GM19463 (cell line): ENCODE measurements at regions not wholly inside any gene's neighbourhood (a gene's known extent, or its start where the extent isn't known, plus 50 kb on each side); places are given as distances from the start of the nearest gene placed in this dataset.
"Not testable (repeated sequence)": the region's sequence is repeated elsewhere in the genome, so short reads cannot be mapped to it uniquely, and the experiment has no call there.

Experiments used
- ATAC-seq: cut with Tn5 transposase; IDR thresholded peaks from one replicate; pipeline ENCODE4 v1.9.1; 2021; ENCODE audit warnings: mild to moderate bottlenecking, moderate library complexity; ENCODE audit not compliant: unreplicated experiment

DNA sequence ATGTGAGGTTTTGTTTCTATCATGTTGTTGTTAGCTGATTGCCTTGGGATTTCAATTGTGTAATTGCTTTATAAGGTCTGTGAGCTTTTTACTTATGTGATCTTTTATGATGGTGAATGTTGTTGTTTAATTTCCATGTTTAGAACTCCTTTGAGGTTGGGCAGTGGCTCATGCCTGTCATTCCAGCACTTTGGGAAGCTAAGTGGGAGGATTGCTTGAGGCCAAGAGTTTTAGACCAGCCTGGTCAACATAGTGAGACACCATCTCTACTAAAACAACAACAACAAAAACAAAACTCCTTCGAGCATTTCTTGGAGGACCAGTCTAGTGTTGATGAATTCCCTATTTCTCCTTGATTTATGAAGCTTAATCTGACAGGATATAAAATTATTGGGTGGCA is 102.1 kb upstream of the PMCH start:
- ATAC-seq, result no peak

DNA sequence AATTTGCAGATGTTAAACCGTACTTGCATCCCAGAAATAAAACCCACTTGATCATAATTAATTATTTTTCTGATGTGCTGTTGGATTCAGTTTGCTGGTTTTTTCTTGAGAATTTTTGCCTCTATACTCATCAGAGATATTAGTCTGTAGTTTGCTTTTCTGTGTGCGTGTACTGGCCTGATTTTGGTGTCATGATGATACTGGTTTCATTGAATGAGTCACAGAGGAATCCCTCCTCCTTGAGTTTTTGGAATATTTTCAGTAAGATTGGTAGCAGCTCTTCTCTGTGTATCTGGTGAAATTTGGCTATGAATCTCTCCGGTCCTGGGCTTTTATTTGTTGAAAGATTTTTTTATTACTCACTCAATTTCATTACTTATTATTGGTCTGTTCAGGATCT is 100.4 kb upstream of the PMCH start:
- no peak for ATAC-seq

DNA sequence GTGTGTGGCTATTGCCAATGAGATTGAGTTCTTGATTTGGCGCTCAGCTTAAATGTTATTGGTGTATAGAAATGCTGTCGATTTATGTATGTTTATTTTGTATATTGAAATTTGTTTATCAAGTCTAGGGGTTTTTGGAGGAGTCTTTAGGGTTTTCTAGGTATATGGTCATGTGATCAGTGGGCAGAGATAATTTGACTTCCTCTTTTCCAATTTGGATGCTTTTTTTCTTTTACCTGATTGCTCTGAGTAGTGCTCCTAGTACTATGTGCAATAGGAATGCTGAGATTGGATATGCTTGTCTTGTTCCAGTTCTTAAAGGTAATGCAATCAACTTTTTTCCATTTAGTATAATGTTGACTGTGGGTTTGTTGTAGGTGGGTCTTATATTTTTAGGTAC is 99.8 kb upstream of the PMCH start:
- ATAC-seq, result no peak

DNA sequence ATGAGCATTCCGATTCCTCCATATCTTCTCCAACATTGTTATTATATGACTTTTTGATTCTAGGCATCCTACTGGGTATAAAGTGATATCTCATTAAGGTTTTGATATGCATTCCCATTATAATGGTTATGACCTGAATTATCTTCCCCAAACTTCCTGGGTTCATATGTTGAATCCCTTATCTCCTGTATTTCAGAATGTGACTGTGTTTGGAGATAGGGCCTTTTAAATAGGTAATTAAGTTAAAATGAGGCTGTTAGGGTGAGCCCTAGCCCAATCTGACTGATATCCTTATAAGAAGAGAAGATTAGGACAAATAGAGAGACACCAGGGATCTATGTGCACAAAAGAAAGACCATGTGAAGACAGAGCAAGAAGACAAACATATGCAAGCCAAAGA is 96.9 kb upstream of the PMCH start:
- ATAC-seq, result no peak

DNA sequence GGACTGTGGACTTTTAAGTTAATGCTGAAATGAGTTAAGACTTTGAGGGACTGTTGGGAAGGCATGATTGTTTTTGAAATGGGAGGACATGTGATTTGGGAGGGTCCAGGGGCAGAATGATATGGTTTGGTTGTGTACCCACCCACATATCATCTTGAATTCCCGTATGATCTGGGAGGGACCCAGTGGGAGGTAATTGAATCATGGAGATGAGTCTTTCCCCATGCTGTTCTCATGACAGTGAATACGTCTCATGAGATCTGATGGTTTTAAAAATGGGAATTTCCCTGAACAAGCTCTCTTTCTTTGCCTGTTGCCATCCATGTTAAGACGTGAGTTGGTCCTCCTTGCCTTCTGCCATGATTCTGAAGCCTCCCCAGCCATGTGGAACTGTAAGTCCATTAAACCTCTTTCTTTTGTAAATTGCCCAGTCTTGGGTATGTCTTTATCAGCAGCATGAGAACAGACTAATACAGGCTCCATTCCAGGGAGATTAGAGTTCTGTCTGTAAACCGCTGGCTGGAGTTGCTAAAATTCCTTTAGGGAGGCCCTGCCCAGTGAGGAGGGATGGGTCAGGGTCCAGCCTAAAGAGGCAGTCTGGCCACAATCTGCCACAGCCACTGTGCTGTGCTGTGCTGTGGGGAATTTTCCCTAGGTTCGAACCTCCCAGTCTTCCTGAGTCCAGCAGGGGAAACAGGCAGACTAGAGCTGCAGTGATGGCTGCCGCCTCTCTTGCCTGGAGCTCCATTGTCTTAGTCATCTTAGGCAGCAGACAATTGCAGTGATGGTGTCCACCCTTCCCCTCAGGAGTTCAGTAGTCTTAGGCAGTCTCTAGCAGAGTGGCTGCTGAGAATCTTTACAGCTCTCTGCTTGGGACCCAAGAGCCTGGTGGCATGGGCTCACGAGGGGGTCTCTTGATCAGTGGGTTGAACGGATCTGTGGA is 94.1 kb upstream of the PMCH start:
- ATAC-seq, result not testable (repeated sequence)

DNA sequence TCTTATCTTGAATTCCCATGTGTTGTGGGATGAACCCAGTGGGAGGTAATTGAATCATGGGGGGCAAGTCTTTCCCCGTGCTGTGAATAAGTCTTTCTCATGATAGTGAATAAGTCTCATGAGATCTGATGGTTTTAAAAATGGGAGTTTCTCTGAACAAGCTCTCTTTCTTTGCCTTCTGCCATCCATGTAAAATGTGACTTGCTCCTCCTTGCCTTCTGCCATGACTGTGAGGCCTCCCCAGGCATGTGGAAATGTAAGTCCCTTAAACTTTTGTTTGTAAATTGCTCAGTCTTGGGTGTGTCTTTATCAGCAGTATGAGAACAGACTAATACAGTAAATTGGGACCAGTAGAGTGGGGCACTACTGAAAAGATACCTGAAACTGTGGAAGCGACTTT is 92.1 kb upstream of the PMCH start:
- not testable (repeated sequence) for ATAC-seq

DNA sequence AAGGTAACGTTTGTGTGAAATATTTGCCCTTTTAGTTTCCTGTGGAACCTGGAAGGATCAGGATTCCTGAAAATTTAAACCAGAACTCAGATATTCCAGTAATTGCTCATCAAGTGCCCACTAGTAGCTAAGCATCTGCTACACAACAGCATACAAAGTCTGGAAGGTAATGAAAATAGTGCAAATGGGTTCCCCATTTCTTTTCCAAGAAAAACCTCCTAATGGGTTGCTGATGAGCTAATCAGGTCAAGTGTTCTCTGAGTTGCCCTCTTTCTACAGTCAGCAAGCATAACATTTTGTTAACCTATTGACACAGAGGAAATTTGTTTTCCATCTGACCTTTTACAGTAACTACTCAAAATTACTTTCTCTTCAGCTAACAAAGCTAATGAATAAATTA is 83.6 kb upstream of the PMCH start:
- ATAC-seq, result no peak

DNA sequence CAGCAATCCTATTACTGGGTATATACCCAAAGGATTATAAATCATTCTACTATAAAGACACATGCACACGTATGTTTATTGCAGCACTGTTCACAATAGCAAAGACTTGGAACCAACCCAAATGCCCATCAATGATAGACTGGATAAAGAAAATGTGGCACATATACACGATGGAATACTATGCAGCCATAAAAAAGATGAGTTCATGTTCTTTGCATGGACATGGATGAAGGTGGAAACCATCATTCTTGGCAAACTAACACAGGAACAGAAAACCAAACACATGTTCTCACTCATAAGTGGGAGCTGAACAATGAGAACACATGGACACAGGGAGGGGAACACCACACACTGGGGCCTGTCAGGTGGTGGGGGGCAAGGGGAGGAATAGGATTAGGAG is 58.1 kb upstream of the PMCH start:
- not testable (repeated sequence) for ATAC-seq

DNA sequence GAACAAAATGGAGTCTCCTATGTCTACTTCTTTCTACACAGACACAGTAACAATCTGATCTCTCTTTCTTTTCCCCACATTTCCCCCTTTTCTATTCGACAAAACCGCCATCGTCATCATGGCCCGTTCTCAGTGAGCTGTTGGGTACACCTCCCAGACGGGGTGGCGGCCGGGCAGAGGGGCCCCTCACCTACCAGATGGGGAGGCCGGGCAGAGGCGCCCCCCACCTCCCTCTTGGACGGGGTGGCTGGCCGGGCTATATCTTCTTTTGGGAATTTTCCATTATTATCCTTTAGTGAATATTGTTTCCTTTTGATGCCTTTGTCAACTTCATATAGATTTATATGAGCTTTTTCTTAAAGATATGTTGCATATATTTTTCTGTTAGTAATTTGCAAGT is 53.4 kb upstream of the PMCH start:
- ATAC-seq, result not testable (repeated sequence)

DNA sequence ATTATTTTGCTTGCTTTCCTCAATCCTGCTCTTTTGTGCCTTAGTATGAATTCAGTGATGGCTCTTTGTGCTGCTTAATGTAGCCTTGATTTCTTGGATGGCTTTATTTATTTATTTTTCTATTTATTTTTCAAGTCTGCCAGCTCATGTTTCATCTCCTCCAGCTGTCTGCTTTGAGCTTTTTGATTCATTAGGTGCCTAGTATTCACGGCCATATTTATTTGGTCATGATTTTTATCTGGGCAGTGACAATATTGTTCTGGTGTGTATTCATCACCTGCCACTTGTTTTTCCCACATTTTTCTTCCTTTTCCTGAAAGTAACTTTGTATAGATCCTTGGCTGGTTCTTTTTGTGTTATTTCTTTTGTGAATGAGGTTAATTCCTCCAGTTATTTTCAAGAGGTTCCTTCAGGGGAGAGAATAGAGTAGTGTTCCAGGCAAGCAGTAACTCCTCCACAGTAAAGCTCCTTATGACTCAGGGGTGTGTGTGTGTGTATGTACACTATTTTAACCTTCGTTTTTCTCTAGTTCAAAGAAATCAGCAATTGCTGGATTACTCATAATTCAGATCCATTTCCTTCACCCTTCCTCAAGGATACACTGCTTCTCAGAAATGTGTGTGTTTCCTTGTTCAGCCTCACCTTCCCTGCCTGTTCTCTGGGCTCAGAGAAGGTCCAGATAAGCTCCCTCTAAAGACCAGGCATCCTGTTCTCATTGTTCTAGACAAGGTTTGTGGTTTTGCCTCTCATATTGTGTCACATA is 51.6 kb upstream of the PMCH start:
- no peak for ATAC-seq
